Uterus (tissue), 2 donors: ENCODE measurements at regions not wholly inside any gene's neighbourhood (a gene's known extent, or its start where the extent isn't known, plus 50 kb on each side); places are given as distances from the start of the nearest gene placed in this dataset.

Source experiments
- CTCF ChIP-seq, 4 experiments: fragments of 200-600 bp in 2 of 4; fragments of 450-650 bp in 2 of 4; sonication (generic) in 2 of 4; IDR thresholded peaks; one replicate each; pipeline ENCODE4 v1.5.1; 2016 to 2019; ENCODE audit warnings: antibody characterized with exemption in 4 of 4, mild to moderate bottlenecking in 2 of 4, moderate library complexity in 1 of 4
- POLR2A ChIP-seq, 2 donors: fragments of 450-650 bp; IDR thresholded peaks; one replicate each; pipeline ENCODE4 v1.6.1; 2016; ENCODE audit warnings: antibody characterized with exemption in 2 of 2, mild to moderate bottlenecking in 1 of 2, moderate library complexity in 1 of 2

GRCh38 chr10:28988980-28989379, 299.9 kb upstream of the LYZL1 start:
- TF ChIP-seq CTCF (IDR thresholded peaks at IDR 0.05) (no peak), POLR2A (IDR thresholded peaks at IDR 0.05) (no peak)
